Anterior cingulate cortex (tissue), 58 donors: ENCODE measurements at regions not wholly inside any gene's neighbourhood (a gene's known extent, or its start where the extent isn't known, plus 50 kb on each side); places are given as distances from the start of the nearest gene placed in this dataset.

Experiments used
- DNase-seq, 58 donors: peaks; one replicate each; lab custom pipeline; 2025; lab: John Stamatoyannopoulos, UW

DNA sequence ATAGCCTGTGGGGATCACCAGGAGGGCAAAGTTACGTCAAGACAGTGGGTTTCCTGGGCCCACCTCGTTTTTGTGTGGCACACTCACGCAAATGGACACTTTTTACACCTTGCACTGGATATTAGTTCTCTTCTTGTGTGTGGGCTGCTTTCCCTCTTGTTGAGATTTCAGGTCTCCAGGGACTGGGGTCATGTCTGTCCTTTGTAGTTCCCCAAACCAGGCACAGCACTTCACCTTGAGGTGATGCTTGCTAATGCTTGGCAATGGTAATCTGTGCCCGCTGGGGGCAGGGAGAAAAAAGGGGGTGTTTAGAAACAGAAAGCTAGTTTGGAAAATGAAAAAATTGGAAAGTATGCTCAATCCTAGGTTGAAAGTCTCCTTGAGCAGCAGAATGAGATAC, 195.3 kb downstream of the PTEN start:
- no peak for DNase-seq

- DNase-seq, result peak in 1 of 58 donors; percentile 20
Observed at GRCh38 chr10:88059190-88059589, 195.8 kb downstream of the PTEN start.

DNA sequence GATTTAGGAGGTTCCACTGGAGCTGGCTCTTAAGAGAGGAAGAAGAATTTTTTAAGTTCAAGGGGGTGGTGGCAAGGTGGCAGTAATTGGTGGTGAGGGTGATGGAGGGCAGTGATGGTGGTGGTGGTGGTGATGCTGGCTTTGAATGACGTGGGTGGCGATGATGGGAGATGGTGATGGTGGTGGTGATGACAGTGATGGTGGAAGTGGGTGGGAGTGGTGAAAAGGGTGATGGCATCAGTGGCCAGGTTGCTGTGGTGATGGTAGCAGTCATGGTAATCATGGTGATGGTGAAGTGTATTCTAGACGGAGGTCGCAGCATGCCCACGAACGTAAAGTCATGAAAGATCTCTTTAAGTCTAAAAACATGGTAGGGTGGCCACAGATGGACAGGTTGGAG, 197.3 kb downstream of the PTEN start:
- no peak for DNase-seq

DNA sequence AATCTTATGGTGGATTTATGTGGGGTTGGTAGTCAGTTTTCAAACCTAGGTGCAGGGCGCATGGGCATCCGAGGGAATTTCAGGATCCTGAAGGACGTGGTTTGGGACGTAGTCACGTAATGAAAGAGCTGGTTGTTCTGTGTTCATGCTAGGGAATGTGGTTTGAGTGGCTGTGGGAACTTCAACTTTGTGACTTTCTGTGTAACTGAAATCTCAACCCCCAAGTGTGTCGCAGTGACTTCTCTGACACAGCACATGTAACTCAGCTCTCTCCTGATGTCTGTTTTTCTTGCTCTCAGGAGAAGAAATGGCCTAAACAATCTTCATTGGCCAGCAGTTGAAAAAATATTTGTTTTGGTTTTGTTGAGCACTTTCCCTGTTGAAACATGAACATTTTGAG, 199.0 kb downstream of the PTEN start:
- DNase-seq, result no peak

DNA sequence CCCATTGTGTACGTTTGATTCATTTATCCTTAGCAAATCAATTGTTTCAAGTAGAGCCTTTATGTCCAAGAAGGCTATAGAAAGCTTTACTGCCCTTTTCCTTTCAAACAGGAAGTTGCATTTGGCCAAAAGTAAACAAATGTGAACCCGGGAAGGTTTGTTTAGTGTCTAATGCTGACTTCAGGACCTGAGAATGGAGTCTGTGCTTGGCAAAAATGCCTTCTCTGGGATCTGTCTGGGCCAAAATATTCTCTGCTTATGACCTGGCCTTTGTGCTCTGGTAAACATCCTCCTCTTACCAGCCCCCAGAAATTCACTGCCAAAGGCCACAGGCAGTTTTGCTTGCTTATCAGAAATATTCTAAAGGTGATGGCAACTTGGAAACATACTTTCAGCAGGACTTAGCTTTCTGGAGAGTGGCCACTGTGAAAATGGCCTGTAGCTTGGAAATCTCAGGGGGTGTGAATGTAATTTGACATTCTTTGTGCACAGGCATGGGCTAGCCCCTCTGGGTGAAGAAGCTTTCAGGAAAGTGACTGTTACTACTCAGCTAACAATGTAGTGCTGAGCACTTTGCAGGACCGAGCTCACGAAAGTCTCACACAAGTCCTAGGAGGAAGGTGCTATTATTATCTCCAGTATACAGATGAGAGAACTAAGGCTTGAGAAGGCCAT, 199.5 kb downstream of the PTEN start:
- no peak for DNase-seq

GRCh38 chr10:88063861-88064557, 200.6 kb downstream of the PTEN start:
- DNase-seq, result no peak

DNA sequence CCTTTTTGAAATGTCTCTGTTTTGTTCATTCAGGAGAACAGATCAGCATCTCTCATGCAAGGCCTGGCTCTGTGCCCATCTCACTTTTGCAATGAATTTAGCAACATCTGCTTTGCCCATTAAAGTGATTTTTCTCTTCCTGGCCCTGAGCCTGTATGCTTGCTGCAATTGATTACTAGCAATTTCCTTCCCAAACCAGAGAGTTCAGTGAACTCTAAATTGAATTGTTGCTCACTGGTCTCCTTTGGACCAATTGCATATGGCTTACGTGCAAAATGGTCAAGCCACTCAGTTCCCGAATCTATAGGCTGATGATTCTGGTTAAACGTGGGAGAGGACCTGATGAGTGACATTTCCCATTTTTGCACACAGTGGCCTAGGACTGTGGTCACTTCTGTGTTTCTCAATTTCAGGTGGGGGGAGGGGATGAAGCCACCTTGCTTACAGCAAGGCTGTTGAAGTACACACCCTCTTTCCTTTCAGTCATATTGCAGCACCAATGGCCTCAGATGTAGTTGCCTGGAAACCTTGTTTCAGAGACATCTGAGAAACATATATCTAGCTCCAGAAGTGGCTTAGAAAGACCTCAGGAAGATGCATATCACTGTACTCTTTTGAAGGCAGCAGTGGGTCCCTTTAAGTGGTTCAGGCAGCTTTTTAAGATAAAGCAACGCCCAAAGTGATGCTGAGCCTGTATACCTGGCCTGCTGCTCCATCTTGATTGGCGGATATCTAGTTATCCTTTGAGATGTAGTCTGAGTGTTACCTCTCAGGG, 201.4 kb downstream of the PTEN start:
- DNase-seq, result peak in 5 of 58 donors; percentile 2 to 35 (median 23)

DNA sequence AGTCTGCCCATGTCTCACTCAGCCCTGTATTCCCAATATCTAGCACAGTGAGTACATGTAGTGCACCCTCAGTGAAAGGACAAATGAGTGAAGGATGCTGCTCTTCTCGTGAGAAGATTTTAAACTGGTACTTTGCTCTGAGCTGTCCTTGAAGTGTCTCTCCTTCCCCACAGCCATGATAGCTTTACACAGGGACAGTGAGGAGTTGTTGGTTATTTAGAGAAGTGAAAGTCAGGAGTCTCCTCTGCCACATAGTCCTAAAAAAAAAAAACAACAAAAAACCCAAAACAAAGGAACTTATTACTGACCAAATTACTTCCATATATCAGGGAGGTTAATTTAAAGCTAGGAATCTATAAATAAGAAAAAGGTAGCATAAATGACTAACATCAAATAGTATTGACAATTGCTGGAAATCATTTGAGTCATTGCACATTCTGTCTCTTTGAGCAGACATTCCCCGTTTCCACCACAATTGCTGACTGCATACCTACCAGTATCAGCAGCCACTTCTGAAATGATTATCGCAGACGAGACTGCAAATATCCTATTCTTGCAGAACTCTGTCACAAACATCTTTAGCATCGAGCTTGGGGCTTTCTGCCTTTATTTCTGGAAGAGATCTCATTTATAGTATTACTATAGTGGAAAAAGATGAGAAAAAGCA, 202.1 kb downstream of the PTEN start:
- DNase-seq, result no peak

GRCh38 chr10:88066319-88066718, 202.9 kb downstream of the PTEN start:
- no peak for DNase-seq

- DNase-seq, result peak in 3 of 58 donors; percentile 1 to 24 (median 3)
Observed at GRCh38 chr10:88066876-88067275, 203.5 kb downstream of the PTEN start.

DNA sequence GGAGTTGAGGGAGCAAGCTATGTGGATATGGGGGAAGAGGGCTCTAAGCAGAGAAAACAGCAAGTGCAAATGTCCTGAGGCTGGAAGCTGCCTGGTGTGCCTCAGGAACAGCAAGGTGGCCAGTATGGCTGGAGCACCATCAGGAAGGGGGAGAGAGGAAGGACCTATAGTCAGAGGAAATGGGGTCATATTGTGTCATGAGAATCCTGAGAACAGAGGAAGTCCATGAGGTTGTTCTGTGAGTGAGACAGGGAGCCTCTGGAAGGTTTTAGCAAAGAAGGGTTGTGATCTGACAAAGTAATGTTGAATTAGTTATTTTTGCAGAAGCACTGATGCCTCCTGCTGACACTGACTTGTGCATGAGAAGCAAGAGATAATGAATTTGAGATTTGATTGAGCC, 204.3 kb downstream of the PTEN start:
- DNase-seq, result no peak

- DNase-seq, result no peak
Observed at GRCh38 chr10:88069338-88069737, 205.9 kb downstream of the PTEN start.

- DNase-seq, result no peak
Observed at GRCh38 chr10:88070080-88070880, 206.9 kb downstream of the PTEN start.

DNA sequence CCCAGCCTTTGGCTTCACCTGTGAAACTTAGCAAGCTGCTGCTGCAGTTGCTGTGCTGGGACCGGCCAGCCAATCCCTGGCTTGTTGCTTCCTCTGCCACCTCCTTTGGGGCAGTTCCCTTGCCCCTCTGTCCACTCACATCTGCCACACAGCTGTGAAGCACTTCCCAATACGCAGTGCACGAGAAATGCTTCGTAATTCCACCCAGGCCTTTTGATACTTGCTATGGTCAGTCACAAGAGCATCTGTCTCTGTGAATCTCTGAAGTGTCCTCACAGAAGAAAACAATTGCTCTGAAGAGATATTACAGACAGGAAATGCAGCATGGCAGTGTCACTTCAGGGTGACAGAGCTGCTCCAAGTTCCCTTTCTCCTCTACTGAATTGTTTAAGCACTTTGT, 208.5 kb downstream of the PTEN start:
- no peak for DNase-seq

DNA sequence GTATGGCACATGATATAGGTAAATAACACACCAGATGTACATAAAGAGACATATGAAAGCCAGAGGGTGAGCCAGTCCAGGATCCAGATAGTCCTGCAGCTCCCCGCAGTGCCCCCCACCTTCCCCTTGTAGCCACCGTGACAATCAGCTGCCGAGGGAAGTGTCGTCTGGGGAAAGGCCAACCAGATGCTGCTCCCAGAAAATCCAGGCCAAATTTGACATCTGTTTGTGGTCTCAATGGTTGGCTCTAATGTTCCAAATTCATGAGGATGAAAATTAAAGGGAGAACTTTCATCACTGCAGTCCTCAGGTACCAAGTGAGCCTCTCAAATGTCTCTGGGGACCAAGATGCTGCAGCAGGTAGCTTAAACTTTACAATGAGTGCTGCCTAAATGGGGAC, 210.3 kb downstream of the PTEN start:
- no peak for DNase-seq

GRCh38 chr10:88074971-88075370, 211.5 kb downstream of the PTEN start:
- DNase-seq, result no peak

DNA sequence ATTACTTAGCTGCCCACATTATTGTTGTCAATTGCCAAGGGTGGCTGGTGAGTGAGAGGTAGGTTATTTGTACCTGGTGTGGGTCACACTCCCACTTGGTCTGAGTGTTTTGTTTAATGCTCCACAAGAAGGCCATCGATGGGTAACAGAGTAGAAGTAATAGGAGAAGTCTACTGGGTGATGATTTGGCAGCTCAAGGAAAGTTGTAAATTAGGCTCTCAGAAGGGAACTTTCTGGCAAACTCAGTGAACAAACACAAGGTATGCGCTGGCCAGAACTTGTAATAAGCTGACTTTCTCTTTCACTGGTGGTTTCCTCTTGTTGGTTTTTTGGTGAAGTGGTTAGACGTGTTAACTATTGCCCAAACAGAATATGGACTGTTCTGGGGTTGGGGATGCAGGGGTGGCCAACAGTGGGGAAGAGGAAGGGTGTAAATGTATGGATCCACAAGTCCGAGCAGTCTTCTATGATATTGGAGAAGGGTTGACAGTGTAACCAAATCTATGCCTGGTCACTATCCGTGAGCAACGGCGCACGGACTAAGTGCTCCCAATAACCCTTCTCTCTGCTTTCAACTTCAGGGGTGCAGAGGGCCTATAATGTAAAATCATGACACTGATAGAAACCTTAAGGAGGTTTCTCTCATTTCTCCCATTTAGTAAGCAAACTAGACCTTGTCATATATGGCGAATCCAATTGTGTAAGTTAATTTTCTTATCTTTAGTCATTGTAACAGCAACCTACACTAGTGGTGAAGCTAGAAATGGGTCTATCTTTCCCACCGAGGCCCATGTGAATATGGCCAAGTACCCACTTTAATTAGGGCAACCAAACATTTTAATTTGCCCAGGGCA, 212.8 kb downstream of the PTEN start:
- DNase-seq, result no peak

DNA sequence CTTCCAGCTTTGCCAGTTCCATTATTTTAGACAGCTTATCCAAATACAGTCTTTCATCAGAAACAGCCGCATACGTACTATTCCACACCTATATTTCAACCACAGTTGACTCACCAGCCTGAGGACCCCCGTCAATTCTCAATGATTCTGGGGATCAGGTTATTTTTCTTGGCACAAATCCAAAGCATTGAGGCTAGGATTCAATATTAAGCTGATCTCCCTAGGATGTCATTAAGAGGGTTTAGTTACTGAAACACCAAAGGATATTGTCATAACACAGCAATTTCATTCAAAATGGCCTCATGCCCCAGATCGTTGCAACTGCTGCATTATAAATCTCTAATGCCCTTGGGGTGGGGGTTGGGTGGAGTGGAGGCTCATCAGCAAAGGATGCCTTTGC, 214.6 kb downstream of the PTEN start:
- no peak for DNase-seq

DNA sequence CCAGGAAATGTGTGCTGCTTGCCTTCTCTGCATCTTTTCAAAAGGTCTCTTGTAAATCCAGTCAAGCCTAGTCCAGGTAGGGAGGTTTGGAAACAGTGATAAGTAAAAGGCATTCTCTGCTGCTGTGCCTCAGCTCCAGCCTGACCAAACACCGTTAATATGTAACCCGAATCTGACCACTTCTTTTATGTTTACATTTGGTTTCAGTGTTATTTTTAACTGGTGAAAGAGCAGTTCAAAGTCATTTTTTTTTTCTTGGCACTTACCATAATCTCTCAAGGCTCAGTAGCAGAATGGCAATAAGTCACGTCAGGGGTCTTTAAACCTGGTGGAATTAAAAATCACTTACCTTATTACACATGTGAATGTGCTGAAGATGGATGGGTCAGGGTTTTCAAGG, 216.8 kb downstream of the PTEN start:
- DNase-seq, result no peak
